NT2/D1 (cell line): ENCODE measurements at regions not wholly inside any gene's neighbourhood (a gene's known extent, or its start where the extent isn't known, plus 50 kb on each side); places are given as distances from the start of the nearest gene placed in this dataset.
"Not testable (repeated sequence)": the region's sequence is repeated elsewhere in the genome, so short reads cannot be mapped to it uniquely, and the experiment has no call there.

Experiments
- YY1 ChIP-seq: IDR thresholded peaks from 2 replicates; pipeline ENCODE4 v1.6.1; 2011; ENCODE audit not compliant: insufficient read length, insufficient read depth
- ZNF274 ChIP-seq: IDR thresholded peaks from 2 replicates; pipeline ENCODE4 v1.6.1; 2011; ENCODE audit warnings: mild to moderate bottlenecking, low read depth, low read length

DNA sequence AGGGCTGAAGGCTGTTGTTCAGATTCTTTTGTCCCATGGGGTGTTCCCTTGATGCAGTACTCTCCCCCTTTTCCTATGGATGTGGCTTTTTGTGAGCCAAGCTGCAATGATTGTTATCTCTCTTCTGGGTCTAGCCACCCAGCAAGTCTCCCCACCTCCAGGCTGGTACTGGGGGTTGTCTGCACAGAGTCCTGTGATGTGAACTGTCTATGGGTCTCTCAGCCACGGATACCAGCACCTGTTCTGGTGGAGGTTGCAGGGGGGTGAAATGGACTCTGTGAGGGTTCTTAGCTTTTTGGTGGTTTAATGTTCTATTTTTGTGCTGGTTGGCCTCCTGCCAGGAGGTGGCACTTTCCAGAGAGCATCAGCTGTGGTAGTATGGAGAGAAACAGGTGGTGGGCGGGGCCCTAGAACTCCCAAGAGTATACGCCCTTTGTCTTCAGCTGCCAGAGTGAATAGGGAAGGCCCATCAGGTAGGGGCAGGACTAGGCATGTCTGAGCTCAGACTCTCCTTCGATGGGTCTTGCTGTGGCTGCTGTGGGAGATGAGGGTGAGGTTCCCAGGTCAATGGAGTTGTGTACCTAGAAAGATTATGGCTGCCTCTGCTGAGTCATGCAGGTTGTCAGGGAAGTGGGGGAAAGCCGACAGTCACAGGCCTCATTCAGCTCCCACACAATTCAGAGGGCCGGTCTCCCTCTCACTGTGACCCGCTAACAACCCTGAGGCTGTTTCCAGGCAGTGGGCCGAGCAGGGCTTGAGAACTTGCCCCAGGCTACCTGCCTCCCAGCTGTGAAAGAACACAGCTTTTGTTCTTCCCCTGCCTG is 87.4 kb downstream of the DLEU7 start:
- not testable (repeated sequence) for TF ChIP-seq ZNF274, YY1
